NCI-H2227 treated with DMSO at 0.1 percent for 48 hours (cell line): ENCODE measurements at regions not wholly inside any gene's neighbourhood (a gene's known extent, or its start where the extent isn't known, plus 50 kb on each side); places are given as distances from the start of the nearest gene placed in this dataset.

Experiments used
- DNase-seq: peaks from one replicate; lab custom pipeline; 2025; lab: John Stamatoyannopoulos, UW

DNA sequence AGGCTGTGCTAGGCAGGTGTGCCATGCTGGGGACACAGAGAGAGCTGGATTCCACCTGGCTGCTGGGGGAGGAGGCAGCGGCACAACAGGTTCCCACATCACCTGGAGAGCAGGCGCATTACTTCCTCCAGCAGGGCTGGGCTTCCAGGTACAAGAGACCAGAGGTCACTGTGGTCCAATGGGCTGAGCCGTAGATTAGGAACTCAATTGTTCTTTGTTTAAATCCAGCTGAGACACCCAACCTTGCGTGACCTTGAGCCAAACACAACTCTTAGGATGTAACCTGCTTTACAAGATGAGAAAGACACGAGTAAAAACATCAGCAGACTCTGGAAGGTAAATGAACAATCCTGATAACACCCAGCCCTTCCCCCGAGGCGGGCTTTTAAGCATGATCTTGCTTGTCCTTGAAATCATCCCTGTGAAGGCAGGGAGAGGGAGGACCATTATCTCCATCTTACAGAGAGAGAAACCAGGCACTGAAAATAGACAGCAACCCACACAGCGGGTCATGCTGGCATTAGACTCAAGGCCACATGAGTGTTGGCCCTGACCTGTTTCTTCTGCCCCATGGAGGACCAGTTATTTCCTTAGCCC is 216.5 kb upstream of the RREB1 start:
- DNase-seq = no peak

- no peak for DNase-seq
Observed at GRCh38 chr6:6891949-6892461, 215.8 kb upstream of the RREB1 start.

DNA sequence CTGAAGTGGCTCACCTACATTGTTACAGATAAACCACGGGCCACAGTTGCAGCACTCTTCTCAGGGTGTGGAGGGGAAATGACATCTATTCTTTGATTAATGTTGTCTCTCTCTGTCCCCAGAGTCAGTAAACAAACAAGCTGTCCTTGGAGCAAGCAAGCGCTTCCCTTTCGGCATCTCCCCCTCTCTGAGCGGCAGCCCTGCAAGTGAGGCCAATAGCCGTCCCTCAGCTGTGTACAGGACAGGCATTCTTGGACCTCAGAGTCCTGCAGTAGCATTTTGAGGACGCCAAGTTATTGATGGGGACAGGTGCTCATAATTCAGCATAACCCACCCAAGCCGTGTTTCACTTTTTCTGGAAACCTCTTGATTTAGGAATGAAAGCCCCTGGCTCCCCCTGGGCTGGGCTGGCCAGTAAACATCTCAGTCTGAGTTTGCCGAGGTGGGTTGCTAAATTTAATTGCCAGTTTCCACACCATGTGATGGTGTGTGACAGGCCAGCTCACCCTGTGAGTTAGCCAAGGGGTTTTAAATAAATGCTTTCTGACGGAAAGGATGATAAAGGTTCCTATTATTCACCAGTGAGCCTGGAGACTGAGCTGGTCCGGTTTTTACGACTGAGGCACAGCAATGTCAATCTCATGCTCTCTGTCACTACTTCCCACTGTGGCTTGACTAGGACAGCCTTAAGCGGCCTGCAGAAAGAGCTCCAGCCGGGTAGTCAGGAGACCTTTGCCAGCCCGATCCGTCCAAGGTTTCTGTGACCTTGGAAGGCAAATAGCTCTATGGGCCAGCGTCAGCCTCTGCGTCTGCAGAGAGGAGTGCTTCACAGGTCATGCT is 214.8 kb upstream of the RREB1 start:
- no peak for DNase-seq

- no peak for DNase-seq
Observed at GRCh38 chr6:6893701-6894100, 214.1 kb upstream of the RREB1 start.

- no peak for DNase-seq
Observed at GRCh38 chr6:6895929-6896328, 211.8 kb upstream of the RREB1 start.

GRCh38 chr6:6897140-6897539 is 210.6 kb upstream of the RREB1 start:
- no peak for DNase-seq

DNA sequence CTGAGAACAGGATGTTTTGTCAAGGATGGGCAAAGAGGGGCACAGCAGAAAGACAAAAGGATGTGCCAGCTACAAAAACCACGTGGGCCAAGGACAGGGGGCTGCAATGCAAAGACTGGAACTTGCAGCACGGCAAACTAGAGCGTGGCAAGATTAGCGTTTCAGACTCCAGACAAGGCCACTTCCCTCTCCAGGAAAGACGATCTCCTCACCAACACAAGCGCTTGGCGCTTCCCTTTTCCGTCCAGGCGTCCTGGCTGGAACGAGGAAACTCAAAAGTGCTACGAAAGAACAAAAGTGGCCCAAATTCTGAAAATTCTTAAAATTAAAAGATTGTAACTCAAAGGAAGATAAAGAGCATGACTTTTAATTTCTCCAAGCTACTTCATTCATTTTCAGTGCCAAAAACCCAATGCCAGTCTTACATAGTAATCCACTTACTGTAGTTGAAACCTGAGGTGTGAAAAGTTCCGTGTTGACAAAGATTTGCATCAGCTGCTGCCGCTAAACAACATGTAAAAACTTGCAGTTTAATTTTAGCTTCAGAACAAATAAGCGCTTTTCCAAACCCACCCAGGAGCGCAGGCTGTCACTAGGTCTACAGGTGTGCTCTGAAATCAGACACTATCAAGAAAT is 207.1 kb upstream of the RREB1 start:
- no peak for DNase-seq

DNA sequence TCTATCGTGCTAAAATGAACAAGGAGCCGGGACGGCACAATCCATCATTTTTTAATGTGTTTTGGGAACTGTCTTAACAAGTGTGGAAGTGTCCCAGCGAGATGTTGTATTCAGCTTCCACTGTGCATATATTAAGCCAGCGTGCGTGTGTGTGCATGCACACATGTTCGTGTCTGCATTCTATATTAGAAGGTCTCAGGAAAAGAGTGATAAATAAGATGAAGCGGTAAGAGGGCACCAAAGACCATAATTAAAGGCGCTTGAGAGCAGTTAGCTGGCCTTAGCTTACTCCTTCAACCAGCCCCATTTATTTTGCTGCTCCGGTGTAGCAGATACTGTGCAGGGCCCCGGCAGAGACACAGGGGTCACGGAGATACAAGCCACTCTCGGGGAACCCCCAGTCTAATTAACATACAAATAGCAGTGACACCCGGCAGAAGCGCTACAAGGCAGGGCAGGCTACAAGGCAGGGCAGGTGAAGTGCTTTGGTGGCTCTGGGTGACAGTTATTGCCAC is 206.5 kb upstream of the RREB1 start:
- peak; percentile 44 for DNase-seq

GRCh38 chr6:6901945-6902344 is 205.8 kb upstream of the RREB1 start:
- no peak for DNase-seq

DNA sequence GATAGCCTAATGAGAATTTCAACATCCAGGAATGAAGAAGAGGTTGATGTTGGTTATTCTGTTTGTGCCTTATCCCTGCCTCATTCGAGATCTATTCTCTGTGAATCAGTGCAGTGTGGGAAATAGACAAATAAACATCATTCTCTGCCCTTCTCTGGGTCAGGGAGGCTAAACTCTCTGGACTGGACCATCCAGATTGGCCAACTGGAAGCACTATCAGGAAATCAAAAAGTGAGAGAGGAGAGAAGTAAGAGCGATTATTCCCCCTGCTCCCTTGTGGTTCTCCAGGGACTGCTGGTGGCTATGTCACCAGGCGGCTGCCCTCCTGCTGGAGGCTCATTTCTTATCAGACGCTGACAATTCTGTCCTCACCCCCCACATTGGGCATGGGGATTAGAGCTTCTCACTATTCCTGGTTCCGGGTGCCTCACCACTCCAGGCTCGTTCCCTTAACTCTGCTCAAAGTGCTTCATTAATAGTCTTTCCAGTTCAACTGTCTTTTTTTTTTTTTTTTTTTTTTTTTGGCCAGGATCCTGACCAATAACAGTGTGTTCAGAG is 201.7 kb upstream of the RREB1 start:
- DNase-seq = no peak

DNA sequence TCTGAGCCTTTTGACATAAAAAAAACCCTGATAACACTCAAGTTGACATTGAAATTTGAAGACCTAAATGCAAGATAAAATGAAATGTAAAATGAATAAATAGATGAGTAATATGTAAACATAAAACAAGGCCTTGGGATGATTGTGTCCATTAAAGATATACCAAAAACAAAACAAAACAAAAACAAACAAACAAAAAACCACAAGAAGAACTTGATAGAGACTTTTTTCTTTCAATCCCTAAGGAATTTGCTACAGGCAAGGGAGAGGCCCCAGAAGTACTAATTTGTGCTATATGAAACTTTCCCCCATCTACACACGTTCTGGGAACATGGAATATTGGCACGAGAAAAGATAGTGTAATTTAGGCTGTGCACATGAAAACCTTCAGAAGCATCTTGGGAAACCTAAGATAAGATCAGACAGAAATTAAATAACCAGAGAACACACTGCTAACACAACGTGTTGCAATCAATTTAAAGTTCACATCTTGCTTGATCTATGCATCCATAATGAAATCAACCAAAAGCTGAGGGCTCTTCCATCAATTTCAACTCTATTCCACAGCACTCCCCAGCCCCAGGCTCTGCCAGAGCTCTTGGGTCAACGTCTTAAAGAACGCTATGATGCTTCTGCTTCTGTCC is 201.1 kb upstream of the RREB1 start:
- DNase-seq = no peak

DNA sequence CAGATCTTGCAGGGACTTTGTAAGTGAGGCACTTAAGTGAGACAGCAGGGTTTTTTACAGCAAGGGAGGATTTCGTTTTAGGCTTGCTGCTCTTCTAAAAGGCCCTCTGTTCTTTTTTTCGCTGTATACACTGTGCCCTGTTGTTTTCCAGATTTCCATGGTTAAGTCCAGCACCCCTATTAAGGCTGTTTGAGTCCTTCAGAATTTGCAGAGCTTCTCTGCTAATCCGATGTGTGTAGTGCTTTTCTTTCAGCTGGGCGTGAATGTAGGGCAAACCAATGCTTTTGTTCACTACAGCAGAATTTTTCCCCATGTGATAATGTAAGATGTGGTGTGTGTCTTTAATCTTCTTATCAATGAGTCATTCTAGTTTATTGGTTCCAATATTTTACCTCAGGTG is 200.5 kb upstream of the RREB1 start:
- no peak for DNase-seq

- no peak for DNase-seq
Observed at GRCh38 chr6:6908121-6908520, 199.6 kb upstream of the RREB1 start.

DNA sequence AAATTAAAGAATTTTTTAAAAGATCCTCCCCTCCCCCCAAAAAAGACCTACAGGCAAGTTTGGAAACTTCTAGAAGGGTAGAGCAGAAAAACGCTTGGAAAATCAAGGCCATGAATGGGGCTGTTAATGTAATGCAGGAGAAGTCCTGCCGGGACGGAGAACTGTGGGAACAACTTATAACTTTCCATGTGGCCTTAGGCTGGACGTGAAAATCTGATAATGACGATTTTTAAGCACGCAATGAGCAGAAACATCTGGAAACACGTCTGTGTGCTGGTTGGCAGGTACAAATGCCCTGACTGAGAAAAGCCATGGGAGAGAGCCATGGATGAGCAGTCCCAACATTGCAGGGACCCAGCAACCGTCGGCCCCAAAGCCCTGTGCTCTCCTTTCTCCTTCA is 198.7 kb upstream of the RREB1 start:
- no peak for DNase-seq

DNA sequence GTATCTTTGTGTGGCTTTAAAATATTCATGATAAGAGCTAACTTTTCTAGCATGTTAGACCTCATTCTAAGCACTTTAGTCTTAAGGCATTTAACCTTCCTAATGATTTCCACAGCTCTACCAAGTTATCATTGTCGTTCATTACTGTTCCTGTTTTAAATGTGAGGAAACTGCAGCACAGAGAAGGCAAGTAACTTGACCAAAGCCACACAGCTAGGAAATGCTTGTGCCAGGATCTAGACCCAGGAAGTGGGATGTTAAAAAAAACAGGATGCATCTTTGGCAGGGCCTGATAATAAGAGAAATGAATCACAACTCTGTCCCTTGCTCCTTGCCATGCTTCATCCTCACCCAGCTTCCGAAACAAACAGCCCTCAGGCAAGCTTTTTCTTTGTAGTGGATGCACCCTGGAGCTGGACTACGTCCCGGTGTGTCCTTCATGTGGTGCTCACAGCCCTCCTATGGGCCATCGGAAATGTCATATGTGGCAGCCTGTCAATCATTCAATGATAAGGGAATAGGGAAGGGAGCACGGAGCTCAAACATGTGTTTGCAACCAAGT is 196.9 kb upstream of the RREB1 start:
- no peak for DNase-seq

- no peak for DNase-seq
Observed at GRCh38 chr6:6911391-6911790, 196.4 kb upstream of the RREB1 start.

GRCh38 chr6:6912817-6913744 is 194.7 kb upstream of the RREB1 start:
- DNase-seq = no peak

GRCh38 chr6:6915219-6915618 is 192.5 kb upstream of the RREB1 start:
- DNase-seq = no peak

DNA sequence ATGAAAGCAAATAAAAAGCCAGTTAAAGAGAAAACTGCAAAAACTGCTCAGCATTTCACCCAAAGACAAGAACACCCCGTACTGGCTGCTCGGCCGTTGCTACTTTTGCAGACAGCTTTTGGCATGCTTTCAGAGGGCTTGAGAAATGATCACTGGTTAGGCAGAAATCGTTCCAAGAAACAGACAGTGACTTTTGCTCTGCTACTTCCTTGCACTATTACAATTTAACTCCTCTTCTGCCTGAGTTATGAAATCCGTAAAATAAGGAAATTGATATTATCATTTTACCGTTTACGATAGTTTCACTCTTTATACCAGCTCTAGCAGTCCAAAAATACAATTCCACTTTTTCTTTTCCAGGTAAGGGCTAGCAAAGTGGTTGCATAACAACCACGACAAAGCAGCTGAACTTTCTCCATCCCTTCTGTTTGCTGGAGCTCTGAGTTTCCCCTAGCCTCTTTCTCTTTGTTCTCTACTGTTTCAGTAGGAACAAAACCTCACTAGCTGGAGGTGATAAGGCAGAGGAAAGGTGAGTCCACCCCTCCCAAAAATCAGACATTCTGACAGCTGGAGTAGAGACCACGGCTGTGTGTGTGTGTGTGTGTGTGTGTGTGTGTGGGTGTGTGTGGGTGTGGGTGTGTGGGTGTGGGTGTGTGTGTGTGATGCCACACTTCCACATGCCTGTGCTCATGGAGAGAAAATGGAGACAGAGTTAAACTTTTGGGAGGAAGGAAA is 191.8 kb upstream of the RREB1 start:
- no peak for DNase-seq

GRCh38 chr6:6916598-6916997 is 191.2 kb upstream of the RREB1 start:
- DNase-seq = no peak
